Panc1 (cell line): ENCODE measurements at regions not wholly inside any gene's neighbourhood (a gene's known extent, or its start where the extent isn't known, plus 50 kb on each side); places are given as distances from the start of the nearest gene placed in this dataset.
"Not testable (repeated sequence)": the region's sequence is repeated elsewhere in the genome, so short reads cannot be mapped to it uniquely, and the experiment has no call there.

Experiments
- ATAC-seq: fragments of 200-7000 bp; cut with Tn5 transposase; 2 replicates; pipeline ENCODE4 v1.9.1; 2020; ENCODE audit warnings: mild to moderate bottlenecking, moderate library complexity
- BruUV-seq: library from RNA; stranded (reverse); fragments of 400-500 nt; replicated peaks from 2 replicates; lab custom pipeline; 2021; lab: Mats Ljungman, UMichigan
- CTCF ChIA-PET: fragments of 300-600 bp; sonication (Branson Sonifier 250); formaldehyde crosslinking; loops from one replicate; lab custom pipeline; 2022; ENCODE audit warnings: antibody characterized with exemption; lab: Charles Lee
- POLR2A ChIA-PET: fragments of 300-600 bp; sonication (Branson Sonifier 250); formaldehyde crosslinking; loops from one replicate; lab custom pipeline; 2022; ENCODE audit warnings: antibody characterized with exemption; lab: Charles Lee
- DNase-seq: peaks from one replicate; pipeline ENCODE4 v3.0.0-alpha.2; 2010; ENCODE audit warnings: low read depth, low spot score
- H3K27ac ChIP-seq: 2 replicates; pipeline ENCODE4 v1.5.1; 2011; ENCODE audit warnings: mild to moderate bottlenecking, low read length, inconsistent platforms
- H3K27me3 ChIP-seq: fragments of 200-500 bp; sonication (Bioruptor generic); 2 replicates; pipeline ENCODE4 v1.6.0; 2014; ENCODE audit warnings: low read length, inconsistent platforms; ENCODE audit not compliant: control insufficient read depth, insufficient read depth
- H3K36me3 ChIP-seq: fragments of 200-500 bp; sonication (Bioruptor generic); 2 replicates; pipeline ENCODE4 v1.5.1; 2014; ENCODE audit warnings: inconsistent platforms, mild to moderate bottlenecking, low read length, moderate library complexity; ENCODE audit not compliant: control insufficient read depth, insufficient read depth
- H3K4me1 ChIP-seq: 2 replicates; pipeline ENCODE4 v1.5.1; 2011; ENCODE audit warnings: inconsistent platforms, mild to moderate bottlenecking, low read length, moderate library complexity; ENCODE audit not compliant: control insufficient read depth, insufficient read depth
- H3K4me3 ChIP-seq, 2 experiments: 2 replicates each; pipeline ENCODE4 v1.5.1; 2011 to 2012; ENCODE audit warnings: low read depth in 2 of 2, low read length in 2 of 2, mild to moderate bottlenecking in 2 of 2, inconsistent platforms in 1 of 2, moderate library complexity in 1 of 2
- H3K9me3 ChIP-seq: fragments of 200-500 bp; sonication (Bioruptor generic); 2 replicates; pipeline ENCODE4 v1.5.1; 2014; ENCODE audit warnings: low read depth, mild to moderate bottlenecking, inconsistent platforms, low read length, moderate library complexity; ENCODE audit not compliant: control insufficient read depth, insufficient read depth
- CTCF ChIP-seq: fragments of 450-650 bp; IDR thresholded peaks from 2 replicates; pipeline ENCODE4 v1.5.1; 2017; ENCODE audit warnings: mild to moderate bottlenecking
- POLR2AphosphoS5 ChIP-seq: IDR thresholded peaks from 2 replicates; pipeline ENCODE4 v1.6.1; 2012; ENCODE audit warnings: mild to moderate bottlenecking, low read depth, low read length, moderate library complexity
- SIN3A ChIP-seq: IDR thresholded peaks from 2 replicates; pipeline ENCODE4 v1.6.1; 2012; ENCODE audit warnings: low read depth, mild to moderate bottlenecking, low read length, moderate library complexity, borderline replicate concordance; ENCODE audit not compliant: insufficient read depth
- TCF7L2 ChIP-seq: IDR thresholded peaks from 2 replicates; pipeline ENCODE4 v1.6.1; 2011; ENCODE audit warnings: mild to moderate bottlenecking, low read depth, low read length, inconsistent platforms
- in situ Hi-C: cut with HindIII; loops from 2 replicates; pipeline ENCODE4 v1.10.0; 2016; ENCODE audit warnings: low sequenced_read_pairs, low pct_unique_long_range_greater_than_20kb
- intact Hi-C: fragments of 100-400 bp; cut with micrococcal nuclease; formaldehyde crosslinking; loops from one replicate; pipeline ENCODE4 v1.10.0; 2022; ENCODE audit not compliant: unreplicated experiment
- TF ChIP-seq, protein P1 (sequence below), 2 experiments: IDR thresholded peaks; 2 replicates each; pipeline ENCODE4 v1.6.1; 2011 to 2012; ENCODE audit warnings: low read depth in 2 of 2, control low read depth in 1 of 2, low read length in 1 of 2, mild to moderate bottlenecking in 1 of 2, moderate library complexity in 1 of 2; ENCODE audit not compliant: insufficient read depth in 1 of 2

DNA sequence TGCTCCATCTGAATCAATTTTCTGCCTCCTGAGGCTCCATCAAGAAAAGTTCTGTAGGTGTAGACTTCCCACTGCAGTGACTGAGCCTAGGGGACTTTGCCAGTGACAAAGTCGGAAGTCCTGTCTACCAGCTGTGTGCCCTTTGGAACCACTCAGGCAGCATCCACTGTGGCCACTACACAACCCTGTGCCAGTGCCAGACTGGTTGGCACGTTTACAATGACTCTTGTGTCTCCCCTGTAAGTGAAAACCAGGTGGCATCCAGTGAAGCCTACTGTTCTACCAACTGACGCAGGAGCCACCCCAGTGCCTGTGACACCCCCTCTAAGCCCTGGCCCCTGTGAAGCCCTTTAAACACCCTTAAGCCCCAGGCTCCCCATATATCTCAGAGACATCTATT, 132.1 kb upstream of the SERPINE2 start:
- DNase-seq = no peak
- Histone ChIP-seq H3K4me3 (no peak overlapping the region), H3K27ac (no peak overlapping the region), H3K4me1 (no peaks in the 10 kb centered on the region), H3K9me3 (no peaks in the 10 kb centered on the region), H3K27me3 (no peaks in the 10 kb centered on the region; the same call in 1 of the 2 replicates), H3K36me3 (no peaks in the 10 kb centered on the region)
- CTCF ChIA-PET = no interaction called here
- BruUV-seq = no TSS peak
- POLR2A ChIA-PET = no interaction called here
- in situ Hi-C loops = no loop called here
- no peak for TF ChIP-seq SIN3A
- TF ChIP-seq TCF7L2 = no peak
- no peak for TF ChIP-seq CTCF
- no peak for TF ChIP-seq POLR2AphosphoS5
- TF ChIP-seq, protein P1, sequence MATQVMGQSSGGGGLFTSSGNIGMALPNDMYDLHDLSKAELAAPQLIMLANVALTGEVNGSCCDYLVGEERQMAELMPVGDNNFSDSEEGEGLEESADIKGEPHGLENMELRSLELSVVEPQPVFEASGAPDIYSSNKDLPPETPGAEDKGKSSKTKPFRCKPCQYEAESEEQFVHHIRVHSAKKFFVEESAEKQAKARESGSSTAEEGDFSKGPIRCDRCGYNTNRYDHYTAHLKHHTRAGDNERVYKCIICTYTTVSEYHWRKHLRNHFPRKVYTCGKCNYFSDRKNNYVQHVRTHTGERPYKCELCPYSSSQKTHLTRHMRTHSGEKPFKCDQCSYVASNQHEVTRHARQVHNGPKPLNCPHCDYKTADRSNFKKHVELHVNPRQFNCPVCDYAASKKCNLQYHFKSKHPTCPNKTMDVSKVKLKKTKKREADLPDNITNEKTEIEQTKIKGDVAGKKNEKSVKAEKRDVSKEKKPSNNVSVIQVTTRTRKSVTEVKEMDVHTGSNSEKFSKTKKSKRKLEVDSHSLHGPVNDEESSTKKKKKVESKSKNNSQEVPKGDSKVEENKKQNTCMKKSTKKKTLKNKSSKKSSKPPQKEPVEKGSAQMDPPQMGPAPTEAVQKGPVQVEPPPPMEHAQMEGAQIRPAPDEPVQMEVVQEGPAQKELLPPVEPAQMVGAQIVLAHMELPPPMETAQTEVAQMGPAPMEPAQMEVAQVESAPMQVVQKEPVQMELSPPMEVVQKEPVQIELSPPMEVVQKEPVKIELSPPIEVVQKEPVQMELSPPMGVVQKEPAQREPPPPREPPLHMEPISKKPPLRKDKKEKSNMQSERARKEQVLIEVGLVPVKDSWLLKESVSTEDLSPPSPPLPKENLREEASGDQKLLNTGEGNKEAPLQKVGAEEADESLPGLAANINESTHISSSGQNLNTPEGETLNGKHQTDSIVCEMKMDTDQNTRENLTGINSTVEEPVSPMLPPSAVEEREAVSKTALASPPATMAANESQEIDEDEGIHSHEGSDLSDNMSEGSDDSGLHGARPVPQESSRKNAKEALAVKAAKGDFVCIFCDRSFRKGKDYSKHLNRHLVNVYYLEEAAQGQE (IDR thresholded peaks at IDR 0.05; ENCODE audit: insufficient read depth in 1 of 2, low read depth in 2 of 2, low read length in 1 of 2) = no peak
- intact Hi-C loops = no loop called here
- no peak for ATAC-seq

DNA sequence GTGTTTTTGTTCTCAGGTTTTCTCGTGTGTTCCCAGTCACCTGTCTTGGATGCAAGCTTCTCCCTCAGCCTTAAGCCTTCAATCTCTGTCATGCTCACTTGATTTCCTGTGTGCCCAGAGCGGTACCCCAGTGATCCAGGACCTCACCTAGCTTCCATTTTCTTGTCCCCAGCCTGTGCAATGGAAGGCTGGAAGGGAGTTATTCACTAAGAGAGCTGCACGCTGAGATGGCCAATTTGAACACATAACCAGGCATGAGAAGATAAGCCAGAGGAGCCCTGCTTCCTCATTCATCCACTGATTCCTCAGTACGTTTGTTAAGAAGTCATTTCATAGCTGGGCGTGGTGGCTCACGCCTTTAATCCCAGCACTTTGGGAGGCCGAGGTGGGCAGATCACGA, 130.8 kb upstream of the SERPINE2 start:
- no peaks in the 10 kb centered on the region for H3K9me3 ChIP-seq
- in situ Hi-C loops (no loop called here), intact Hi-C loops (no loop called here)
- H3K27me3 ChIP-seq = no peaks in the 10 kb centered on the region; the same call in 1 of the 2 replicates
- DNase-seq (no peak), ATAC-seq (no peak)
- H3K4me1 ChIP-seq = no peaks in the 10 kb centered on the region
- no peak overlapping the region for H3K4me3 ChIP-seq
- no TSS peak for BruUV-seq
- no peak for TF ChIP-seq TCF7L2
- TF ChIP-seq, protein P1 (IDR thresholded peaks at IDR 0.05; ENCODE audit: insufficient read depth in 1 of 2, low read depth in 2 of 2, low read length in 1 of 2) = no peak
- TF ChIP-seq CTCF = no peak
- H3K36me3 ChIP-seq = no peaks in the 10 kb centered on the region; the same call in 1 of the 2 replicates
- ChIA-PET CTCF (no interaction called here), POLR2A (no interaction called here)
- H3K27ac ChIP-seq = no peak overlapping the region

DNA sequence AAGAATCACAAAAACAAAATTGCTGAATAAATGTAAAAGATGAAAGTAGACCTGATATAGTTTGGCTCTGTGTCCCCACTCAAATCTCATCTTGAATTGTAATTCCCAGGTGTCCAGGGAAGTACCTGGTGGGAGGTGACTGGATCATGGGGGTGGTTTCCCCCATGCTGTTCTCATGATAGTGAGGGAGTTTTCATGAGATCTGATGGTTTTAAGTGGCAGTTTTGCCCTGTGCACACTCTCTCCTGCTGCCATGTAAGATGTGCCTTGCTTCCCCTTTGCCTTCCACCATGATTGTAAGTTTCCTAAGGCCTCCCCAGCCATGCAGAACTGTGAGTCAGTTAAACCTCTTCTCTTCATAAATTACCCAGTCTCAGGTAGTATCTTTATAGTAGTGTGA, 128.7 kb upstream of the SERPINE2 start:
- H3K27ac ChIP-seq, intact Hi-C loops, H3K4me1 ChIP-seq, BruUV-seq, DNase-seq, CTCF ChIA-PET, H3K9me3 ChIP-seq, H3K4me3 ChIP-seq, POLR2A ChIA-PET, H3K36me3 ChIP-seq, H3K27me3 ChIP-seq, in situ Hi-C loops, ATAC-seq: not testable (repeated sequence)
